Endothelial cell of umbilical vein (primary cell): ENCODE measurements at regions not wholly inside any gene's neighbourhood (a gene's known extent, or its start where the extent isn't known, plus 50 kb on each side); places are given as distances from the start of the nearest gene placed in this dataset.

ENCODE experiments used
- BruUV-seq: library from RNA; stranded (reverse); fragments of 400-500 nt; replicated peaks from 2 replicates; lab custom pipeline; 2021; lab: Mats Ljungman, UMichigan
- CTCF ChIA-PET: fragments of 300-600, 350-600 bp; sonication (Branson Sonifier 250); formaldehyde crosslinking; loops from one replicate; lab custom pipeline; 2021; ENCODE audit warnings: antibody characterized with exemption, inconsistent platforms; lab: Charles Lee
- POLR2A ChIA-PET: fragments of 300-600, 350-600 bp; sonication (Branson Sonifier 250); formaldehyde crosslinking; loops from one replicate; lab custom pipeline; 2021; ENCODE audit warnings: antibody characterized with exemption, inconsistent platforms; lab: Charles Lee
- DNase-seq: peaks from one replicate; pipeline ENCODE4 v3.0.0-alpha.2; 2011; ENCODE audit warnings: low read depth, low spot score
- FAIRE-seq: peaks from 2 replicates; lab custom pipeline; 2011; peaks lifted over from hg19 to GRCh38; lab: Jason Lieb, UNC
- H2AFZ ChIP-seq: 2 replicates; pipeline ENCODE4 v1.6.0; 2012; ENCODE audit warnings: low read depth, low read length, control low read depth, inconsistent platforms
- H3K27ac ChIP-seq: 2 replicates; pipeline ENCODE4 v1.5.1; 2011; ENCODE audit warnings: low read depth, mild to moderate bottlenecking, control low read depth, low read length, moderate library complexity; ENCODE audit not compliant: insufficient read depth
- H3K27me3 ChIP-seq, 2 experiments: 2 replicates each; pipeline versions ENCODE4 v1.6.0 to v1.6.1; 2011; ENCODE audit warnings: low read length in 2 of 2, mixed read lengths in 1 of 2; ENCODE audit not compliant: control insufficient read depth in 2 of 2, insufficient read depth in 2 of 2
- H3K36me3 ChIP-seq, 2 experiments: 2 replicates in 1 of 2; 3 replicates in 1 of 2; pipeline ENCODE4 v1.5.1; 2011; ENCODE audit warnings: low read length in 2 of 2, mild to moderate bottlenecking in 1 of 2, moderate library complexity in 1 of 2; ENCODE audit not compliant: control insufficient read depth in 2 of 2, insufficient read depth in 2 of 2; ENCODE audit errors: extremely low read depth in 1 of 2
- H3K4me1 ChIP-seq: 3 replicates; pipeline ENCODE4 v1.5.1; 2011; ENCODE audit warnings: mild to moderate bottlenecking, low read length; ENCODE audit not compliant: control insufficient read depth, insufficient read depth; ENCODE audit errors: extremely low read depth
- H3K4me2 ChIP-seq: 2 replicates; pipeline ENCODE4 v1.6.1; 2011; ENCODE audit warnings: low read length, control low read depth, mixed read lengths; ENCODE audit not compliant: insufficient read depth
- H3K4me3 ChIP-seq, 3 experiments: fragments of 200-600 bp in 1 of 3; sonication (generic), shearing (Covaris generic) in 1 of 3; replicated peaks in 1 of 3; 2 replicates each; pipeline ENCODE4 v1.5.1; 2011 to 2016; ENCODE audit warnings: control low read depth in 3 of 3, low read length in 3 of 3, mild to moderate bottlenecking in 2 of 3, inconsistent platforms in 1 of 3, low read depth in 1 of 3, moderate library complexity in 1 of 3; ENCODE audit not compliant: insufficient read depth in 1 of 3
- H3K79me2 ChIP-seq: 2 replicates; pipeline ENCODE4 v1.6.0; 2012; ENCODE audit warnings: low read length, inconsistent platforms; ENCODE audit not compliant: control insufficient read depth, insufficient read depth
- H3K9ac ChIP-seq: replicated peaks from 2 replicates; pipeline ENCODE3; 2011; ENCODE audit warnings: low read length, control low read depth; ENCODE audit not compliant: insufficient read depth; ENCODE audit errors: extremely low read depth
- H3K9me1 ChIP-seq: replicated peaks from 3 replicates; pipeline ENCODE4 v1.6.0; 2011; ENCODE audit warnings: mild to moderate bottlenecking, low read length; ENCODE audit not compliant: control insufficient read depth, insufficient read depth; ENCODE audit errors: extremely low read depth
- H3K9me3 ChIP-seq: replicated peaks from 2 replicates; pipeline ENCODE4 v1.5.1; 2012; ENCODE audit warnings: low read length, inconsistent platforms; ENCODE audit not compliant: control insufficient read depth, insufficient read depth
- H4K20me1 ChIP-seq: replicated peaks from 2 replicates; pipeline ENCODE3; 2011; ENCODE audit warnings: mild to moderate bottlenecking, low read length; ENCODE audit not compliant: control insufficient read depth, insufficient read depth; ENCODE audit errors: extremely low read depth
- CTCF ChIP-seq, 2 donors: IDR thresholded peaks; 1 replicate in 1 of 2; 2 replicates in 1 of 2; pipeline ENCODE4 v1.5.1; 2011; ENCODE audit warnings: low read length in 2 of 2, mild to moderate bottlenecking in 2 of 2, moderate library complexity in 2 of 2, control low read depth in 1 of 2, inconsistent platforms in 1 of 2, low read depth in 1 of 2; ENCODE audit not compliant: insufficient read depth in 1 of 2; ENCODE audit errors: extremely low read depth in 1 of 2
- EZH2 ChIP-seq: IDR thresholded peaks from 2 replicates; pipeline ENCODE4 v1.6.1; 2012; ENCODE audit warnings: borderline replicate concordance, low read depth, mild to moderate bottlenecking, moderate library complexity, low read length, inconsistent platforms; ENCODE audit not compliant: severe bottlenecking
- FOS ChIP-seq: IDR thresholded peaks from 2 replicates; pipeline ENCODE4 v1.6.1; 2011; ENCODE audit warnings: mild to moderate bottlenecking, low read length, moderate library complexity, borderline replicate concordance; ENCODE audit not compliant: insufficient read depth
- GATA2 ChIP-seq: IDR thresholded peaks from 2 replicates; pipeline ENCODE4 v1.7.0; 2011; ENCODE audit warnings: low read depth, mild to moderate bottlenecking, moderate library complexity, mixed read lengths, low read length; ENCODE audit not compliant: insufficient read length, insufficient read depth
- JUN ChIP-seq: IDR thresholded peaks from 2 replicates; pipeline ENCODE4 v1.6.1; 2011; ENCODE audit warnings: borderline replicate concordance, low read depth; ENCODE audit not compliant: insufficient read length, insufficient read depth
- MAX ChIP-seq: IDR thresholded peaks from 2 replicates; pipeline ENCODE4 v1.6.1; 2011; ENCODE audit not compliant: insufficient read depth, insufficient read length
- MYC ChIP-seq: IDR thresholded peaks from one replicate; pipeline ENCODE4 v1.6.1; 2011; ENCODE audit warnings: mild to moderate bottlenecking, low read depth, low read length
- POLR2A ChIP-seq: IDR thresholded peaks from 2 replicates; pipeline ENCODE4 v1.6.1; 2012; ENCODE audit warnings: low read depth, mild to moderate bottlenecking, control low read depth, low read length
- POLR2AphosphoS5 ChIP-seq: IDR thresholded peaks from 2 replicates; pipeline ENCODE4 v1.6.1; 2012; ENCODE audit warnings: low read depth, mild to moderate bottlenecking, control low read depth, low read length, moderate library complexity; ENCODE audit not compliant: insufficient read depth
- dilution Hi-C: fragments of 300-500 bp; cut with MboI; formaldehyde crosslinking; loops from one replicate; pipeline ENCODE4 v1.15.0; 2019; ENCODE audit warnings: low sequenced_read_pairs; ENCODE audit not compliant: extremely low pct_ligation_motif_present
- intact Hi-C: fragments of 100-400 bp; cut with micrococcal nuclease; formaldehyde crosslinking; loops from one replicate; pipeline ENCODE4 v1.10.0; 2022

GRCh38 chr2:7815726-7816125, 866.1 kb upstream of the ID2 start:
- FAIRE-seq, result no peak
- Histone ChIP-seq H3K4me1 (no peaks in the 10 kb centered on the region), H3K27me3 (no peaks in the 10 kb centered on the region), H3K4me3 (no peak overlapping the region), H3K9ac (no peak overlapping the region), H3K9me1 (no peaks in the 10 kb centered on the region), H3K27ac (no peak overlapping the region), H2AFZ (no peak overlapping the region), H3K79me2 (no peaks in the 10 kb centered on the region), H3K9me3 (peaks cover 5% of the 10 kb centered on the region), H4K20me1 (no peaks in the 10 kb centered on the region), H3K36me3 (no peaks in the 10 kb centered on the region), H3K4me2 (no peak overlapping the region)
- dilution Hi-C loops, result no loop called here
- intact Hi-C loops, result no loop called here
- ChIA-PET CTCF (no interaction called here), POLR2A (no interaction called here)
- TF ChIP-seq GATA2 (no peak), FOS (no peak)
- BruUV-seq, result no TSS peak
- no peak for DNase-seq

- TF ChIP-seq CTCF (IDR thresholded peaks at IDR 0.05; ENCODE audit: extremely low read depth in 1 of 2, insufficient read depth in 1 of 2, low read depth in 1 of 2, low read length in 2 of 2) (no peak), GATA2 (no peak), EZH2 (no peak), POLR2AphosphoS5 (no peak), JUN (no peak), MYC (no peak), POLR2A (no peak), MAX (no peak), FOS (no peak)
- dilution Hi-C loops, result no loop called here
- Histone ChIP-seq H3K9me3 (peaks cover 5% of the 10 kb centered on the region), H3K9ac (no peak overlapping the region), H3K4me2 (no peak overlapping the region), H3K27ac (no peak overlapping the region), H3K36me3 (no peaks in the 10 kb centered on the region), H3K4me3 (no peak overlapping the region), H3K27me3 (no peaks in the 10 kb centered on the region), H2AFZ (no peak overlapping the region), H3K9me1 (no peaks in the 10 kb centered on the region), H4K20me1 (no peaks in the 10 kb centered on the region), H3K4me1 (no peaks in the 10 kb centered on the region), H3K79me2 (no peaks in the 10 kb centered on the region)
- no peak for FAIRE-seq
- CTCF ChIA-PET, result no interaction called here
- intact Hi-C loops, result no loop called here
- POLR2A ChIA-PET, result no interaction called here
- no peak for DNase-seq
- no TSS peak for BruUV-seq
Measured at GRCh38 chr2:7816233-7816632, 865.6 kb upstream of the ID2 start.
